ENCODE measurements at regions not wholly inside any gene's neighbourhood (a gene's known extent, or its start where the extent isn't known, plus 50 kb on each side); places are given as distances from the start of the nearest gene placed in this dataset.
"Not testable (repeated sequence)": the region's sequence is repeated elsewhere in the genome, so short reads cannot be mapped to it uniquely, and the experiment has no call there.

GRCh38 chrX:143363419-143363818 is 153.9 kb downstream of the SPANXN3 start:
- peaks cover 0 to 3% of the 10 kb centered on the region in 2 donors for H3K27me3 Mint-ChIP-seq
- no peaks in the 10 kb centered on the region for H3K9me3 ChIP-seq
- H3K4me1 Mint-ChIP-seq, result no peaks in the 10 kb centered on the region
- H3K36me3 ChIP-seq (ENCODE audit: control insufficient read depth in 2 of 2, extremely low read depth in 1 of 2, insufficient read depth in 1 of 2, low read length in 1 of 2), result no peaks in the 10 kb centered on the region
- no peak overlapping the region for H3K4me3 ChIP-seq (ENCODE audit: control insufficient read depth in 1 of 2, extremely low read depth in 1 of 2, low read length in 1 of 2)
- DNase-seq (no peak), ATAC-seq (replicated peaks in 1 of 4) (no peak)
- no peaks in the 10 kb centered on the region for H3K27me3 ChIP-seq (replicated peaks in 1 of 2; ENCODE audit: control insufficient read depth in 2 of 2, extremely low read depth in 1 of 2, insufficient read depth in 2 of 2, low read length in 1 of 2)
- ChIA-PET CTCF (no interaction called here), POLR2A (no interaction called here)
- no peak overlapping the region for H3K27ac ChIP-seq (ENCODE audit: low read length)
- H3K4me3 Mint-ChIP-seq, result no peak overlapping the region
- H3K4me1 ChIP-seq (ENCODE audit: control insufficient read depth in 1 of 2, extremely low read depth in 1 of 2, insufficient read depth in 2 of 2, low read length in 2 of 2), result no peaks in the 10 kb centered on the region
- peaks cover 0 to 3% (median 0%) of the 10 kb centered on the region in 3 donors for H3K9me3 Mint-ChIP-seq
- WGBS (ENCODE audit: insufficient coverage), result no CpG with 5 or more reads among the region's 3 CpGs
- H3K36me3 Mint-ChIP-seq, result no peaks in the 10 kb centered on the region
- H3K27ac Mint-ChIP-seq, result no peak overlapping the region

- Mint-ChIP-seq H3K9me3 (peaks cover 0 to 9% (median 0%) of the 10 kb centered on the region in 3 donors), H3K4me1 (no peaks in the 10 kb centered on the region), H3K4me3 (no peak overlapping the region), H3K27ac (no peak overlapping the region), H3K36me3 (no peaks in the 10 kb centered on the region), H3K27me3 (no peaks in the 10 kb centered on the region)
- WGBS (ENCODE audit: insufficient coverage), result no CpG with 5 or more reads among the region's 1 CpG
- Histone ChIP-seq H3K4me3 (ENCODE audit: control insufficient read depth in 1 of 2, extremely low read depth in 1 of 2, low read length in 1 of 2) (no peak overlapping the region), H3K4me1 (ENCODE audit: control insufficient read depth in 1 of 2, extremely low read depth in 1 of 2, insufficient read depth in 2 of 2, low read length in 2 of 2) (no peaks in the 10 kb centered on the region), H3K9me3 (no peaks in the 10 kb centered on the region), H3K27ac (ENCODE audit: low read length) (no peak overlapping the region), H3K27me3 (replicated peaks in 1 of 2; ENCODE audit: control insufficient read depth in 2 of 2, extremely low read depth in 1 of 2, insufficient read depth in 2 of 2, low read length in 1 of 2) (no peaks in the 10 kb centered on the region), H3K36me3 (ENCODE audit: control insufficient read depth in 2 of 2, extremely low read depth in 1 of 2, insufficient read depth in 1 of 2, low read length in 1 of 2) (no peaks in the 10 kb centered on the region)
- ATAC-seq (replicated peaks in 1 of 4) (no peak), DNase-seq (no peak)
- CTCF ChIA-PET, result no interaction called here
- POLR2A ChIA-PET, result no interaction called here
These were observed 177.1 kb downstream of the SPANXN3 start for GRCh38 chrX:143340190-143340589.

DNA sequence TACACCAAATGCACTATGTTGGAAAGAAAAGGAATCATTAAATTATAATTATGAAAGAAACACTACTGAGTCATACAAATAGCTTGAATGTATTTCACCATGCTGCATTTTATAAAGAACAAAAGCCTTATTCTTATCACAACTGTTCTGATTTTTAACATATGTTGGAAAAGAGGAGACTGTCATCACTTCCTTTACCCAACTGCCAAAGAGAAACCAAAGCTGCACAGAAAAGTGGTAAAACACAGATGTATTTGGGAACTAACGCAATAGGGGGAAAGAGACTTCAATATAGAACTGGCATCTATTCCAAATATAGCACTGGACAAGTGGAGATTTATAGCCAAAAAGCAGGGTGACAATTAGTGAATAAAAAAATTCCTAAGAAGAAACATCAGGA is 181.0 kb downstream of the SPANXN3 start:
- no peak overlapping the region for H3K4me3 ChIP-seq (ENCODE audit: control insufficient read depth in 1 of 2, extremely low read depth in 1 of 2, low read length in 1 of 2)
- peaks cover 0 to 11% (median 0%) of the 10 kb centered on the region in 3 donors for H3K9me3 Mint-ChIP-seq
- H3K4me1 Mint-ChIP-seq, result no peaks in the 10 kb centered on the region
- no peak for ATAC-seq (replicated peaks in 1 of 4)
- no peak overlapping the region for H3K27ac Mint-ChIP-seq
- CTCF ChIA-PET, result no interaction called here
- no peak overlapping the region for H3K27ac ChIP-seq (ENCODE audit: low read length)
- H3K36me3 ChIP-seq (ENCODE audit: control insufficient read depth in 2 of 2, extremely low read depth in 1 of 2, insufficient read depth in 1 of 2, low read length in 1 of 2), result no peaks in the 10 kb centered on the region
- no peak for DNase-seq
- no peak overlapping the region for H3K4me3 Mint-ChIP-seq
- H3K27me3 ChIP-seq (replicated peaks in 1 of 2; ENCODE audit: control insufficient read depth in 2 of 2, extremely low read depth in 1 of 2, insufficient read depth in 2 of 2, low read length in 1 of 2), result no peaks in the 10 kb centered on the region
- no peaks in the 10 kb centered on the region for H3K36me3 Mint-ChIP-seq
- H3K4me1 ChIP-seq (ENCODE audit: control insufficient read depth in 1 of 2, extremely low read depth in 1 of 2, insufficient read depth in 2 of 2, low read length in 2 of 2), result no peaks in the 10 kb centered on the region
- POLR2A ChIA-PET, result no interaction called here
- no peaks in the 10 kb centered on the region for H3K9me3 ChIP-seq
- H3K27me3 Mint-ChIP-seq, result no peaks in the 10 kb centered on the region
- no CpG with 5 or more reads among the region's 1 CpG for WGBS (ENCODE audit: insufficient coverage)

DNA sequence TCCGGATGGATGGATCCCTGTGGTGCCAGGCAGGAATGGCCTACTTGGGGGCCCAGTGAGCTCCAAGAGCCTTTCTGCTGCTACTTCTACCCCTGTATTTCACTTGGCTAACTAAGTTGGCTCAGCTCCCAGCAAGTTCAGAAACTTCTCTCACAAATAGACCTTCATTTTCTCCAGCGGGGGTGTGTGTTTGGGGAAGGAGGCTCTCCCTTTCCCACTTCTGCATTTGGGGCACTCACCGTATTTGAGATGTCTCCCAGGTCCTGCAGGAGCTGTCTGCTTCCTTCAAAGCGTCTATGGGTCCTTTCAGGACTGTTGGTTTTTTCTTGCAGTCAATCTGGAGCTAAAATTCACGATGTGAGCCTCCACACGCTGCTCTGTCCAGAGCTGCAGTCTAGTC is 197.7 kb downstream of the SPANXN3 start:
- H3K27me3 ChIP-seq (replicated peaks in 1 of 2; ENCODE audit: control insufficient read depth in 2 of 2, extremely low read depth in 1 of 2, insufficient read depth in 2 of 2, low read length in 1 of 2), result no peaks in the 10 kb centered on the region
- ATAC-seq (replicated peaks in 1 of 4) (no peak), DNase-seq (no peak)
- no peaks in the 10 kb centered on the region for H3K4me1 Mint-ChIP-seq
- H3K36me3 ChIP-seq (ENCODE audit: control insufficient read depth in 2 of 2, extremely low read depth in 1 of 2, insufficient read depth in 1 of 2, low read length in 1 of 2), result no peaks in the 10 kb centered on the region
- H3K4me3 Mint-ChIP-seq, result no peak overlapping the region
- 0% methylated on average over 1 of the region's 6 CpGs for WGBS (ENCODE audit: insufficient coverage)
- CTCF ChIA-PET, result no interaction called here
- no peak overlapping the region for H3K27ac ChIP-seq (ENCODE audit: low read length)
- no peaks in the 10 kb centered on the region for H3K36me3 Mint-ChIP-seq
- POLR2A ChIA-PET, result no interaction called here
- no peak overlapping the region for H3K27ac Mint-ChIP-seq
- H3K27me3 Mint-ChIP-seq, result peaks cover 0 to 16% of the 10 kb centered on the region in 2 donors
- no peak overlapping the region for H3K4me3 ChIP-seq (ENCODE audit: control insufficient read depth in 1 of 2, extremely low read depth in 1 of 2, low read length in 1 of 2)
- H3K9me3 Mint-ChIP-seq, result peaks cover 0 to 5% (median 4%) of the 10 kb centered on the region in 3 donors
- H3K4me1 ChIP-seq (ENCODE audit: control insufficient read depth in 1 of 2, extremely low read depth in 1 of 2, insufficient read depth in 2 of 2, low read length in 2 of 2), result no peaks in the 10 kb centered on the region
- H3K9me3 ChIP-seq, result no peaks in the 10 kb centered on the region

DNA sequence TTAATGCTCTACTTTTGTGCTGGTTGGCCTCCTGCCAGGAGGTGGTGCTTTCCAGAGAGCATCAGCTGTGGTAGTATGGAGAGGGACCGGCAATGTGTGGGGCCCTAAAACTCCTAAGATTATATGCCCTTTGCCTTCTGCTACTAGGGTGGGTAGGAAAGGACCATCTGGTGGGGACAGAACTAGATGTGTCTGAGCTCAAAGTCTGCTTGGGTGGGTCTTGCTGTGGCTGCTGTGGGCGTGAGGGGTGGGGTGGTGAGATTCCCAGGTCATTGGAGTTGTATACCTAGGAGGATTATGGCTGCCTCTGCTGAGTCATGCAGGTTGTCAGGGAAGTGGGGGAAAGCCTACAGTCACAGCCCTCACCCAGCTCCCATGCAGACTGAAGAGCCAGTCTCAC is 198.4 kb downstream of the SPANXN3 start:
- H3K9me3 ChIP-seq; H3K4me3 Mint-ChIP-seq; H3K4me1 ChIP-seq (ENCODE audit: control insufficient read depth in 1 of 2, extremely low read depth in 1 of 2, insufficient read depth in 2 of 2, low read length in 2 of 2); H3K27ac ChIP-seq (ENCODE audit: low read length); H3K36me3 Mint-ChIP-seq; H3K4me1 Mint-ChIP-seq; H3K4me3 ChIP-seq (ENCODE audit: control insufficient read depth in 1 of 2, extremely low read depth in 1 of 2, low read length in 1 of 2); DNase-seq; CTCF ChIA-PET; ATAC-seq (replicated peaks in 1 of 4); POLR2A ChIA-PET; H3K9me3 Mint-ChIP-seq; H3K27ac Mint-ChIP-seq; H3K36me3 ChIP-seq (ENCODE audit: control insufficient read depth in 2 of 2, extremely low read depth in 1 of 2, insufficient read depth in 1 of 2, low read length in 1 of 2); H3K27me3 ChIP-seq (replicated peaks in 1 of 2; ENCODE audit: control insufficient read depth in 2 of 2, extremely low read depth in 1 of 2, insufficient read depth in 2 of 2, low read length in 1 of 2): not testable (repeated sequence)
- 80% methylated on average over 1 of the region's 2 CpGs for WGBS (ENCODE audit: insufficient coverage)
- H3K27me3 Mint-ChIP-seq, result peaks cover 0 to 15% of the 10 kb centered on the region in 2 donors

DNA sequence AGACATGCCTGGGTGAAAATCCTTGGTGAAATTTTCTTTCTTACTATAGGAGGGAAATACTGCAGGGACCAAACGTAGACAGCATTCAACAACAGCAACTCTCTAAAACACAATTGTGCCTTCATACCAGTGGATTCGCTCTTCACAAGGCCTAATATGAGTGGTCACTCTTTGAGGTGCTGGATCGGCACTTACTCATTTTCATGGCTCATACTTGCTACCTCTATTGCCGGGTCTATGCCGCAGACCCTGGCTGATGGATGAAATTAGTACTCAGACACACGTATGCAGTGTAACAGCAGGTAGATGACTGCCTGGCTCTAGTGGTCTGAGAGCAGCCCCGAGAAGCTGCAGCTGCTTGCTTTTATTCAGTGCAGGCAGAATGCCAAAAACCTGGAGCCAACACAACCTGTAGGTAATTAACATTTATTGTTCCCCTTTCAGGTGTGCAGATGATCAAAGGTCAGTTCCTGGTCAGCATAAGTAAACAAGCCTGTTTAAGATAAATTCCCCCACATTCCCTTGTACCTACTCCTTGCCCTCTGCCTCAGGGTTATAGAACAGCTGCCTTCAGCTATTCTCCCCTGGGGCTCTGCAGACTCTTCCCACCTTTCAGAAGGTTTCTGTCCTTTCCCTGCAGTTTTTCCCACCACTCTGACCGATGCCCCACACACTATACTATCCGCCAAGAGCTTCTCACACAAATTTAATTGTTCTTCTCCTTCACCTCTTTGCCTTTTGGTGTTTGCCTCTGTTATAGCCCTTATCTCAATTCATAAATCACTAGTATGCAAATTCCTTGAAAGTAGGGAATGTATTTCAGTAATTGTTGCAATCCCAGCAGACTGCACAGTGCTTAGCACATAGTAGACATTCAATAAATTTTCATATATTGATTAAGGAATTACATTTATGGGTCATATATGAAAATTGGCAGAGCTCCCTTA is 210.0 kb downstream of the SPANXN3 start:
- POLR2A ChIA-PET, result no interaction called here
- no peaks in the 10 kb centered on the region for H3K4me1 ChIP-seq (ENCODE audit: control insufficient read depth in 1 of 2, extremely low read depth in 1 of 2, insufficient read depth in 2 of 2, low read length in 2 of 2)

More for the DNA sequence above, 210.0 kb downstream of the SPANXN3 start:
- Mint-ChIP-seq H3K27me3 (peaks cover 0 to 3% of the 10 kb centered on the region in 2 donors), H3K9me3 (no peaks in the 10 kb centered on the region), H3K4me1 (no peaks in the 10 kb centered on the region), H3K36me3 (no peaks in the 10 kb centered on the region), H3K4me3 (no peak overlapping the region), H3K27ac (no peak overlapping the region)
- 73% methylated on average over 3 of the region's 9 CpGs for WGBS (ENCODE audit: insufficient coverage)
- Histone ChIP-seq H3K36me3 (ENCODE audit: control insufficient read depth in 2 of 2, extremely low read depth in 1 of 2, insufficient read depth in 1 of 2, low read length in 1 of 2) (no peaks in the 10 kb centered on the region), H3K27ac (ENCODE audit: low read length) (no peak overlapping the region), H3K9me3 (no peaks in the 10 kb centered on the region), H3K4me3 (ENCODE audit: control insufficient read depth in 1 of 2, extremely low read depth in 1 of 2, low read length in 1 of 2) (no peak overlapping the region), H3K27me3 (replicated peaks in 1 of 2; ENCODE audit: control insufficient read depth in 2 of 2, extremely low read depth in 1 of 2, insufficient read depth in 2 of 2, low read length in 1 of 2) (no peaks in the 10 kb centered on the region)
- CTCF ChIA-PET, result no interaction called here
- ATAC-seq (replicated peaks in 1 of 4) (no peak), DNase-seq (no peak)
